ENCODE measurements at regions not wholly inside any gene's neighbourhood (a gene's known extent, or its start where the extent isn't known, plus 50 kb on each side); places are given as distances from the start of the nearest gene placed in this dataset.

- Histone ChIP-seq H4K20me1 (ENCODE audit: insufficient read depth, low read length) (no peaks in the 10 kb centered on the region), H3K36me3 (replicated peaks; ENCODE audit: insufficient read depth, low read length) (no peaks in the 10 kb centered on the region), H3K4me3 (ENCODE audit: low read length) (no peak overlapping the region), H3K9me3 (replicated peaks; ENCODE audit: insufficient read depth, low read length) (no peaks in the 10 kb centered on the region), H3K27me3 (replicated peaks; ENCODE audit: insufficient read depth, low read length) (no peaks in the 10 kb centered on the region), H3K4me1 (ENCODE audit: low read length) (no peaks in the 10 kb centered on the region), H3K79me2 (ENCODE audit: low read length) (no peaks in the 10 kb centered on the region), H3K9me2 (replicated peaks; ENCODE audit: insufficient read depth, low read length) (no peaks in the 10 kb centered on the region), H3K9ac (ENCODE audit: low read length) (no peak overlapping the region), H3F3A (ENCODE audit: insufficient read depth, low read length) (no peaks in the 10 kb centered on the region), H3K27ac (ENCODE audit: low read length) (no peak overlapping the region), H3K4me2 (ENCODE audit: low read depth, low read length) (no peak overlapping the region), H2AFZ (ENCODE audit: low read length) (no peak overlapping the region)
- DNase-seq: no peak
- TF ChIP-seq EZH2phosphoT487 (IDR thresholded peaks at IDR 0.05; ENCODE audit: low read length) (no peak), EZH2 (optimal IDR thresholded peaks at IDR 0.05; ENCODE audit: low read depth, low read length) (no peak)
- TF ChIP-seq, protein P1, sequence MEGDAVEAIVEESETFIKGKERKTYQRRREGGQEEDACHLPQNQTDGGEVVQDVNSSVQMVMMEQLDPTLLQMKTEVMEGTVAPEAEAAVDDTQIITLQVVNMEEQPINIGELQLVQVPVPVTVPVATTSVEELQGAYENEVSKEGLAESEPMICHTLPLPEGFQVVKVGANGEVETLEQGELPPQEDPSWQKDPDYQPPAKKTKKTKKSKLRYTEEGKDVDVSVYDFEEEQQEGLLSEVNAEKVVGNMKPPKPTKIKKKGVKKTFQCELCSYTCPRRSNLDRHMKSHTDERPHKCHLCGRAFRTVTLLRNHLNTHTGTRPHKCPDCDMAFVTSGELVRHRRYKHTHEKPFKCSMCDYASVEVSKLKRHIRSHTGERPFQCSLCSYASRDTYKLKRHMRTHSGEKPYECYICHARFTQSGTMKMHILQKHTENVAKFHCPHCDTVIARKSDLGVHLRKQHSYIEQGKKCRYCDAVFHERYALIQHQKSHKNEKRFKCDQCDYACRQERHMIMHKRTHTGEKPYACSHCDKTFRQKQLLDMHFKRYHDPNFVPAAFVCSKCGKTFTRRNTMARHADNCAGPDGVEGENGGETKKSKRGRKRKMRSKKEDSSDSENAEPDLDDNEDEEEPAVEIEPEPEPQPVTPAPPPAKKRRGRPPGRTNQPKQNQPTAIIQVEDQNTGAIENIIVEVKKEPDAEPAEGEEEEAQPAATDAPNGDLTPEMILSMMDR (IDR thresholded peaks at IDR 0.05; ENCODE audit: low read length): no peak
Measured at GRCh38 chr5:23649594-23649993, 142.2 kb downstream of the PRDM9 start.

GRCh38 chr5:23655674-23656073, 148.3 kb downstream of the PRDM9 start:
- Histone ChIP-seq H3K4me1 (ENCODE audit: low read length) (no peaks in the 10 kb centered on the region), H4K20me1 (ENCODE audit: insufficient read depth, low read length) (no peaks in the 10 kb centered on the region), H3K79me2 (ENCODE audit: low read length) (no peaks in the 10 kb centered on the region), H3K9me3 (replicated peaks; ENCODE audit: insufficient read depth, low read length) (no peaks in the 10 kb centered on the region), H3K27me3 (replicated peaks; ENCODE audit: insufficient read depth, low read length) (no peaks in the 10 kb centered on the region), H3K9me2 (replicated peaks; ENCODE audit: insufficient read depth, low read length) (no peaks in the 10 kb centered on the region), H3K9ac (ENCODE audit: low read length) (no peak overlapping the region), H3F3A (ENCODE audit: insufficient read depth, low read length) (no peaks in the 10 kb centered on the region), H2AFZ (ENCODE audit: low read length) (no peak overlapping the region), H3K27ac (ENCODE audit: low read length) (no peak overlapping the region), H3K36me3 (replicated peaks; ENCODE audit: insufficient read depth, low read length) (no peaks in the 10 kb centered on the region), H3K4me2 (ENCODE audit: low read depth, low read length) (no peak overlapping the region), H3K4me3 (ENCODE audit: low read length) (no peak overlapping the region)
- TF ChIP-seq EZH2 (optimal IDR thresholded peaks at IDR 0.05; ENCODE audit: low read depth, low read length): no peak
- TF ChIP-seq, protein P1 (IDR thresholded peaks at IDR 0.05; ENCODE audit: low read length): no peak
- no peak for TF ChIP-seq EZH2phosphoT487 (IDR thresholded peaks at IDR 0.05; ENCODE audit: low read length)
- DNase-seq: no peak

DNA sequence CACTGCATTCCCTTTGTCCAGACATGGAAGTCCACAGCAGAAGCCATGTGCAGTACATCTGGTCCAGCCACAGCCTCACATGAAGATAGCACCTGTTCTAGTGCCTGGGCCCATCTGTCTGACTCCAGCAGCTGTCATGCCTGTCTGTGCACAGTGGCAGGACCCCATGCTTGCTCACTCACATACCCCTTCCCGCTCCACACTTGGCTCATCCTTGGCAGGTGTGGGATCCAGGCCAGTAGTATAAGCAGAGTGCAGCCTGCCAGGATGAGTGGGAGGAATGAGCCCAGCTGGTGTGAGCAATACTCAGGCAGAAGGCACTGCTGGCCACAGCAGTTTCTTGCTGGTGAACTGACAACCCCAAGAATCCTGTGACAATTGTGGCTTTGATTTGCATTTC, 168.0 kb downstream of the PRDM9 start:
- Histone ChIP-seq H3K9me3 (replicated peaks; ENCODE audit: insufficient read depth, low read length) (no peaks in the 10 kb centered on the region), H2AFZ (ENCODE audit: low read length) (no peak overlapping the region), H4K20me1 (ENCODE audit: insufficient read depth, low read length) (no peaks in the 10 kb centered on the region), H3F3A (ENCODE audit: insufficient read depth, low read length) (no peaks in the 10 kb centered on the region), H3K27ac (ENCODE audit: low read length) (no peak overlapping the region), H3K9me2 (replicated peaks; ENCODE audit: insufficient read depth, low read length) (no peaks in the 10 kb centered on the region), H3K4me3 (ENCODE audit: low read length) (no peak overlapping the region), H3K79me2 (ENCODE audit: low read length) (no peaks in the 10 kb centered on the region), H3K27me3 (replicated peaks; ENCODE audit: insufficient read depth, low read length) (no peaks in the 10 kb centered on the region), H3K4me1 (ENCODE audit: low read length) (0 out of 2 replicates have a peak, but pooled peaks cover 4% of the 10 kb centered on the region), H3K4me2 (ENCODE audit: low read depth, low read length) (no peak overlapping the region), H3K9ac (ENCODE audit: low read length) (no peak overlapping the region), H3K36me3 (replicated peaks; ENCODE audit: insufficient read depth, low read length) (no peaks in the 10 kb centered on the region)
- TF ChIP-seq EZH2phosphoT487 (IDR thresholded peaks at IDR 0.05; ENCODE audit: low read length): no peak
- TF ChIP-seq, protein P1 (IDR thresholded peaks at IDR 0.05; ENCODE audit: low read length): no peak
- TF ChIP-seq EZH2 (optimal IDR thresholded peaks at IDR 0.05; ENCODE audit: low read depth, low read length): no peak
- peak; percentile 19 for DNase-seq

Data from MM.1S (cell line).